Spleen (tissue), 11 donors: ENCODE measurements at regions not wholly inside any gene's neighbourhood (a gene's known extent, or its start where the extent isn't known, plus 50 kb on each side); places are given as distances from the start of the nearest gene placed in this dataset.

ENCODE experiments used
- DNase-seq: peaks from one replicate; pipeline ENCODE4 v3.0.0-alpha.2; 2020
- H3K27ac ChIP-seq, 8 donors: fragments of 200-600 bp; sonication (generic) in 7 of 8; 1 replicate in 4 of 8; 2 replicates in 4 of 8; pipeline versions ENCODE4 v1.5.0 to v1.8.0; 2016 to 2021; ENCODE audit warnings: inconsistent platforms in 4 of 8, mild to moderate bottlenecking in 4 of 8, moderate library complexity in 1 of 8
- H3K27me3 ChIP-seq, 7 donors: fragments of 200-600 bp; sonication (generic) in 6 of 7; replicated peaks in 1 of 7; 1 replicate in 4 of 7; 2 replicates in 3 of 7; pipeline versions ENCODE4 v1.5.0 to v1.8.0; 2016 to 2021; ENCODE audit warnings: inconsistent platforms in 3 of 7, mild to moderate bottlenecking in 1 of 7
- H3K36me3 ChIP-seq, 6 donors: fragments of 200-600 bp; sonication (generic) in 5 of 6; 1 replicate in 4 of 6; 2 replicates in 2 of 6; pipeline versions ENCODE4 v1.5.0 to v1.8.0; 2016 to 2021; ENCODE audit warnings: inconsistent platforms in 2 of 6
- H3K4me1 ChIP-seq, 6 donors: fragments of 200-600 bp; sonication (generic) in 5 of 6; 1 replicate in 3 of 6; 2 replicates in 3 of 6; pipeline versions ENCODE4 v1.5.0 to v1.8.0; 2016 to 2021; ENCODE audit warnings: inconsistent platforms in 3 of 6
- H3K4me3 ChIP-seq, 8 donors: fragments of 200-600 bp; sonication (generic) in 7 of 8; 1 replicate in 4 of 8; 2 replicates in 4 of 8; pipeline versions ENCODE4 v1.5.0 to v1.8.0; 2016 to 2021; ENCODE audit warnings: inconsistent platforms in 4 of 8, mild to moderate bottlenecking in 4 of 8, moderate library complexity in 2 of 8
- H3K9me3 ChIP-seq, 8 donors: fragments of 200-600 bp; sonication (generic) in 7 of 8; 1 replicate in 4 of 8; 2 replicates in 4 of 8; pipeline versions ENCODE4 v1.5.0 to v1.8.0; 2016 to 2021; ENCODE audit warnings: inconsistent platforms in 4 of 8
- POLR2A ChIP-seq, 3 donors: fragments of 450-650 bp; IDR thresholded peaks; one replicate each; pipeline ENCODE4 v1.5.1; 2017; ENCODE audit warnings: antibody characterized with exemption in 3 of 3, mild to moderate bottlenecking in 1 of 3
- POLR2AphosphoS5 ChIP-seq, 3 donors: sonication (generic); formaldehyde crosslinking; IDR thresholded peaks; one replicate each; pipeline ENCODE4 v1.5.1; 2017; ENCODE audit warnings: antibody characterized with exemption in 3 of 3
- WGBS, 5 donors: extraction: QIAGEN DNeasy Blood & Tissue Kit in 3 of 5; methylation state at CpG; one replicate each; pipeline versions ENCODE4 v1.1.5 to v1.1.7; 2013 to 2018; 5-methylcytosine and 5-hydroxymethylcytosine counted together
- intact Hi-C: fragments of 100-400 bp; cut with DNase I; formaldehyde crosslinking; loops from one replicate; pipeline ENCODE4 v1.15.0; 2023; ENCODE audit warnings: low total_unique reads
- TF ChIP-seq, protein P1 (sequence below), 11 experiments: fragments of 200-600 bp in 7 of 11; fragments of 450-650 bp in 4 of 11; sonication (generic) in 4 of 11; IDR thresholded peaks in 8 of 11; conservative IDR thresholded peaks in 3 of 11; 1 replicate in 7 of 11; 2 replicates in 4 of 11; pipeline versions ENCODE4 v1.4.0 to v1.8.0; 2016 to 2021; ENCODE audit warnings: antibody characterized with exemption in 11 of 11, inconsistent platforms in 4 of 11, mild to moderate bottlenecking in 1 of 11
- donor health status: healthy with polysubstance abuse.
- donor health status: DM: no; HTN: no; CAD: no; lungs with moderate emphysema.
- donor health status: DM: no; HTN: no; CAD: no.
- donor health status: Bipolar disorder and iron deficiency.
- donor health status: healthy.
- donor health status: DM: no; HTN: no; CAD: no.
- donor health status: DM: yes; HTN: yes; CAD: no.

DNA sequence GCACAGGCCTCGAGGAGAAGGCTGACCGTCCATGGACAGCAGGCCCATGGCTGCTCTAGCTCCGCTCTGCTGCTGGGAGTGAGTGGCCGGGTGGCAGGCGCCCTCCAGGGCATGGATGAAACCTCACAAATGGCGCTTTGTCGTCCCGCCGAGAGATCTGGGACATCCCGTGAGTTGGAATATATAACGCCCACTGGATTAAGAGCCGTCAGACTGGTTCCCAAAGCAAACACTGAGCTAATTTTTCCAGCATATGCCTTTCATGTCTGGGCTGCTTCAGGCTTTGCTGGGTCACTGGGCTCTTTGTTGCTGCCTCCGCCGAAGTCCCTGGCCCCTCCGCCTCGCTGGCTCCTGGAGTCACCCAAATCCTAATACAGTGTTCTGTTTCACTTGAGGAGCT is 266.3 kb downstream of the FOXL1 start:
- intact Hi-C loops: no loop called here
- TF ChIP-seq POLR2AphosphoS5 (IDR thresholded peaks at IDR 0.05) (no peak), POLR2A (IDR thresholded peaks at IDR 0.05) (no peak)
- TF ChIP-seq, protein P1, sequence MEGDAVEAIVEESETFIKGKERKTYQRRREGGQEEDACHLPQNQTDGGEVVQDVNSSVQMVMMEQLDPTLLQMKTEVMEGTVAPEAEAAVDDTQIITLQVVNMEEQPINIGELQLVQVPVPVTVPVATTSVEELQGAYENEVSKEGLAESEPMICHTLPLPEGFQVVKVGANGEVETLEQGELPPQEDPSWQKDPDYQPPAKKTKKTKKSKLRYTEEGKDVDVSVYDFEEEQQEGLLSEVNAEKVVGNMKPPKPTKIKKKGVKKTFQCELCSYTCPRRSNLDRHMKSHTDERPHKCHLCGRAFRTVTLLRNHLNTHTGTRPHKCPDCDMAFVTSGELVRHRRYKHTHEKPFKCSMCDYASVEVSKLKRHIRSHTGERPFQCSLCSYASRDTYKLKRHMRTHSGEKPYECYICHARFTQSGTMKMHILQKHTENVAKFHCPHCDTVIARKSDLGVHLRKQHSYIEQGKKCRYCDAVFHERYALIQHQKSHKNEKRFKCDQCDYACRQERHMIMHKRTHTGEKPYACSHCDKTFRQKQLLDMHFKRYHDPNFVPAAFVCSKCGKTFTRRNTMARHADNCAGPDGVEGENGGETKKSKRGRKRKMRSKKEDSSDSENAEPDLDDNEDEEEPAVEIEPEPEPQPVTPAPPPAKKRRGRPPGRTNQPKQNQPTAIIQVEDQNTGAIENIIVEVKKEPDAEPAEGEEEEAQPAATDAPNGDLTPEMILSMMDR (IDR thresholded peaks at IDR 0.05 in 8 of 11, conservative IDR thresholded peaks at IDR 0.05 in 3 of 11): no peak
- no peaks in the 10 kb centered on the region for H3K4me1 ChIP-seq
- peaks cover 0 to 28% (median 0%) of the 10 kb centered on the region in 7 donors for H3K27me3 ChIP-seq
- 93 to 97% (median 95%) methylated on average over 16 of the region's 16 CpGs for WGBS, 5 donors
- no peaks in the 10 kb centered on the region for H3K9me3 ChIP-seq
- H3K36me3 ChIP-seq: no peaks in the 10 kb centered on the region
- H3K4me3 ChIP-seq: no peak overlapping the region
- H3K27ac ChIP-seq: no peak overlapping the region
- DNase-seq: peak; percentile 51

DNA sequence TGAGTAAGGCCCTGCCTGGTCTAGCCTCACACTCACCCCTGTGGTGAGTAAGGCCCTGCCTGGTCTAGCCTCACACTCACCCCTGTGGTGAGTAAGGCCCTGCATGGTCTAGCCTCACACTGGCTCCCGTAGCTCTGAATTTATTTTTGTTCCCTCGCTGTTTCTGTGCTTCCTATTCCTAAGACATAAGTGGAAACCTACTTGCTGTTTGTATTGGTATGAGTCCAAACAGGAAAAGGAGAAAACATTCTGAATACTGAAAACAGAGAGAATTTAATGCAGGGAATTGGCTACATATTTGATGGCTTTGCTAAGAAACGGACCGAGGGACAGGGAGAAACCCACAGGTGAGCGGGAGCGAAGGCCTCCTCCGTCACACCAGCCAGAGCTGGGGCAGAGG is 267.8 kb downstream of the FOXL1 start:
- Histone ChIP-seq H3K4me1 (no peaks in the 10 kb centered on the region), H3K4me3 (no peak overlapping the region), H3K27ac (no peak overlapping the region), H3K9me3 (no peaks in the 10 kb centered on the region), H3K36me3 (no peaks in the 10 kb centered on the region), H3K27me3 (peaks cover 0 to 40% (median 0%) of the 10 kb centered on the region in 7 donors)
- WGBS, 5 donors: 87 to 95% (median 90%) methylated on average over 7 of the region's 7 CpGs
- no peak for DNase-seq
- TF ChIP-seq POLR2A (IDR thresholded peaks at IDR 0.05) (no peak), POLR2AphosphoS5 (IDR thresholded peaks at IDR 0.05) (no peak)
- TF ChIP-seq, protein P1 (IDR thresholded peaks at IDR 0.05 in 8 of 11, conservative IDR thresholded peaks at IDR 0.05 in 3 of 11): no peak
- intact Hi-C loops: no loop called here

DNA sequence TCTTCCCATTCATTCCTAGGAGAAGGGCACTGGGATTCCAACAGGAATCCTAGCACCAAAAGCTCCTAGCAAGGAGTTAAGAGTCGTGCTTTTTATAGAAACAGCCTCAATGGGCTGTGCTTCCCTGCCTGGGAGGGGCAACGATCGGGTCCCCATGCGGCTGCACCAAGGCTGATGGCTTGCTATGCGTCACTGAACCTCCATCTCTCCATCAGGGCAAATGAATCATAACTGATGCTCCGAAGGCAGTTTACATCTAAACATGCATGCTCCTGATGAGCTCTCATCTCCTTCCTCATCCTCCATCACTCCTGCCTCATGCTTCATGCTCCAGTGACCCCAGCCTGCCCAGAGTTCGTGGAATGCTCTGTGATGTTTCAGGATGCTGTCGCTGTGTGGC is 270.5 kb downstream of the FOXL1 start:
- H3K4me3 ChIP-seq: no peak overlapping the region
- peak; percentile 19 for DNase-seq
- no peak overlapping the region for H3K27ac ChIP-seq
- H3K9me3 ChIP-seq: no peaks in the 10 kb centered on the region
- H3K4me1 ChIP-seq: no peaks in the 10 kb centered on the region
- TF ChIP-seq, protein P1 (IDR thresholded peaks at IDR 0.05 in 8 of 11, conservative IDR thresholded peaks at IDR 0.05 in 3 of 11): no peak
- TF ChIP-seq POLR2AphosphoS5 (IDR thresholded peaks at IDR 0.05) (no peak), POLR2A (IDR thresholded peaks at IDR 0.05) (no peak)
- no peaks in the 10 kb centered on the region for H3K36me3 ChIP-seq
- intact Hi-C loops: no loop called here
- peaks cover 0 to 40% (median 0%) of the 10 kb centered on the region in 7 donors for H3K27me3 ChIP-seq
- WGBS, 5 donors: 51 to 82% (median 74%) methylated on average over 8 of the region's 8 CpGs

DNA sequence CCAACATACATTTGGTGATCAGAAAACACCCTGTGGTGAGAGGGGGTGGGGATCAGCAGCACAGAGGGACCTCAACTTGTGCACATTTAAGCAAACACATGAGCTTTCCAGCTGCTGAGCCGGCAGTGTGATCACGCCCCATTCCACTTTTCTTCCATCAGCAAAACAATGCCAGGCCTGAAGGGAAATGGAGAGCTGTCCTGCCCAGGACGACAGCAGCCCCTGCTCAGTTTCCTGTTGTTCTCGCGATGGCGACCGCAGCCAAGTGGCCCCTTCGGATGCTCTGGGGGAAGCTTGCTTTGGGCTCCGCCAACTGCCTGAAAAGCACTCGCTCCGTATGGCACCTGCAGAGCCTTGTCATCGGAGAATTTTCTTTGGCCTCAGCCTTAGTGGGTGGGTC is 272.3 kb downstream of the FOXL1 start:
- TF ChIP-seq, protein P1 (IDR thresholded peaks at IDR 0.05 in 8 of 11, conservative IDR thresholded peaks at IDR 0.05 in 3 of 11): no peak
- TF ChIP-seq POLR2AphosphoS5 (IDR thresholded peaks at IDR 0.05) (no peak), POLR2A (IDR thresholded peaks at IDR 0.05) (no peak)
- no peaks in the 10 kb centered on the region for H3K9me3 ChIP-seq
- H3K27me3 ChIP-seq: peaks cover 0 to 40% (median 0%) of the 10 kb centered on the region in 7 donors
- 10 to 33% (median 20%) methylated on average over 12 of the region's 12 CpGs for WGBS, 5 donors
- no peak overlapping the region for H3K4me3 ChIP-seq
- H3K27ac ChIP-seq: no peak overlapping the region
- DNase-seq: peak; percentile 48
- intact Hi-C loops: no loop called here
- H3K4me1 ChIP-seq: no peaks in the 10 kb centered on the region
- H3K36me3 ChIP-seq: no peaks in the 10 kb centered on the region
